ENCODE measurements at regions not wholly inside any gene's neighbourhood (a gene's known extent, or its start where the extent isn't known, plus 50 kb on each side); places are given as distances from the start of the nearest gene placed in this dataset.

- Histone ChIP-seq H3K27me3 (ENCODE audit: control insufficient read depth in 4 of 4, insufficient read depth in 4 of 4, low read length in 3 of 4) (no peaks in the 10 kb centered on the region), H3K4me3 (ENCODE audit: low read depth in 1 of 3, low read length in 3 of 3) (no peak overlapping the region), H3K36me3 (ENCODE audit: control insufficient read depth in 4 of 4, insufficient read depth in 3 of 4, low read depth in 1 of 4, low read length in 3 of 4) (no peaks in the 10 kb centered on the region), H3K27ac (ENCODE audit: low read depth in 1 of 2, low read length in 2 of 2) (no peak overlapping the region), H3K9me3 (ENCODE audit: control insufficient read depth in 4 of 4, low read length in 3 of 4) (no peaks in the 10 kb centered on the region), H3K4me1 (ENCODE audit: control insufficient read depth in 4 of 4, insufficient read depth in 4 of 4, low read length in 3 of 4) (no peaks in the 10 kb centered on the region), H3K9ac (ENCODE audit: low read depth in 1 of 2, low read length in 2 of 2) (no peak overlapping the region)
- WGBS: 67% methylated on average over 3 of the region's 3 CpGs
- TF ChIP-seq YY1 (IDR thresholded peaks at IDR 0.05) (no peak), SP1 (IDR thresholded peaks at IDR 0.05) (no peak)
- TF ChIP-seq, protein P1, sequence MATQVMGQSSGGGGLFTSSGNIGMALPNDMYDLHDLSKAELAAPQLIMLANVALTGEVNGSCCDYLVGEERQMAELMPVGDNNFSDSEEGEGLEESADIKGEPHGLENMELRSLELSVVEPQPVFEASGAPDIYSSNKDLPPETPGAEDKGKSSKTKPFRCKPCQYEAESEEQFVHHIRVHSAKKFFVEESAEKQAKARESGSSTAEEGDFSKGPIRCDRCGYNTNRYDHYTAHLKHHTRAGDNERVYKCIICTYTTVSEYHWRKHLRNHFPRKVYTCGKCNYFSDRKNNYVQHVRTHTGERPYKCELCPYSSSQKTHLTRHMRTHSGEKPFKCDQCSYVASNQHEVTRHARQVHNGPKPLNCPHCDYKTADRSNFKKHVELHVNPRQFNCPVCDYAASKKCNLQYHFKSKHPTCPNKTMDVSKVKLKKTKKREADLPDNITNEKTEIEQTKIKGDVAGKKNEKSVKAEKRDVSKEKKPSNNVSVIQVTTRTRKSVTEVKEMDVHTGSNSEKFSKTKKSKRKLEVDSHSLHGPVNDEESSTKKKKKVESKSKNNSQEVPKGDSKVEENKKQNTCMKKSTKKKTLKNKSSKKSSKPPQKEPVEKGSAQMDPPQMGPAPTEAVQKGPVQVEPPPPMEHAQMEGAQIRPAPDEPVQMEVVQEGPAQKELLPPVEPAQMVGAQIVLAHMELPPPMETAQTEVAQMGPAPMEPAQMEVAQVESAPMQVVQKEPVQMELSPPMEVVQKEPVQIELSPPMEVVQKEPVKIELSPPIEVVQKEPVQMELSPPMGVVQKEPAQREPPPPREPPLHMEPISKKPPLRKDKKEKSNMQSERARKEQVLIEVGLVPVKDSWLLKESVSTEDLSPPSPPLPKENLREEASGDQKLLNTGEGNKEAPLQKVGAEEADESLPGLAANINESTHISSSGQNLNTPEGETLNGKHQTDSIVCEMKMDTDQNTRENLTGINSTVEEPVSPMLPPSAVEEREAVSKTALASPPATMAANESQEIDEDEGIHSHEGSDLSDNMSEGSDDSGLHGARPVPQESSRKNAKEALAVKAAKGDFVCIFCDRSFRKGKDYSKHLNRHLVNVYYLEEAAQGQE (IDR thresholded peaks at IDR 0.05): no peak
- DNase-seq (ENCODE audit: low spot score): no peak
These were observed 144.1 kb upstream of the WSCD2 start for GRCh38 chr12:107984973-107985372.

DNA sequence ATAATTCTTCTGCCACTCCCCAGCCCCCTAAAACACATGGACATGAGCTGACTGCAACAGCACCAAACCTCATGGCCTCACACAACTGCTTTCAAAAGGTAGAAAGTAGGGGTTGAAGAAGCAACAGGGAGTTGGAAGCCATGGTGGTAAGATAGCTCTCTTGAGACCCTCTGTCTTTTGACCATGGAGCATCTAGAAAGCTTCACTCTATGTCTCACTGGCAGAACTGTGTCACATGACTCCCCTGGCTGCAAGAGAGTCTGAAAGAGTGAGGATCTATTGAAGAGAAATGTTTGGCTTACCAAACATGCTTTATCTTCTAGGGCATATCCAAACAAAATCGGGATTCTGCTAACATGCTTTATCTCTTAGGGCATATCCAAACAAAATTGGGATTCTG, 142.9 kb upstream of the WSCD2 start:
- DNase-seq (ENCODE audit: low spot score): no peak
- Histone ChIP-seq H3K4me3 (ENCODE audit: low read depth in 1 of 3, low read length in 3 of 3) (no peak overlapping the region), H3K36me3 (ENCODE audit: control insufficient read depth in 4 of 4, insufficient read depth in 3 of 4, low read depth in 1 of 4, low read length in 3 of 4) (no peaks in the 10 kb centered on the region), H3K9ac (ENCODE audit: low read depth in 1 of 2, low read length in 2 of 2) (no peak overlapping the region), H3K4me1 (ENCODE audit: control insufficient read depth in 4 of 4, insufficient read depth in 4 of 4, low read length in 3 of 4) (no peaks in the 10 kb centered on the region), H3K27me3 (ENCODE audit: control insufficient read depth in 4 of 4, insufficient read depth in 4 of 4, low read length in 3 of 4) (no peaks in the 10 kb centered on the region), H3K9me3 (ENCODE audit: control insufficient read depth in 4 of 4, low read length in 3 of 4) (no peaks in the 10 kb centered on the region), H3K27ac (ENCODE audit: low read depth in 1 of 2, low read length in 2 of 2) (no peak overlapping the region)
- TF ChIP-seq HNF4A (conservative IDR thresholded peaks at IDR 0.05) (no peak), SP1 (IDR thresholded peaks at IDR 0.05) (no peak), RAD21 (IDR thresholded peaks at IDR 0.05) (no peak), HNF4G (IDR thresholded peaks at IDR 0.05) (no peak), YY1 (IDR thresholded peaks at IDR 0.05) (no peak), CTCF (IDR thresholded peaks at IDR 0.05; ENCODE audit: low read depth, low read length, missing input control) (no peak)
- 46% methylated on average over 1 of the region's 1 CpG for WGBS

DNA sequence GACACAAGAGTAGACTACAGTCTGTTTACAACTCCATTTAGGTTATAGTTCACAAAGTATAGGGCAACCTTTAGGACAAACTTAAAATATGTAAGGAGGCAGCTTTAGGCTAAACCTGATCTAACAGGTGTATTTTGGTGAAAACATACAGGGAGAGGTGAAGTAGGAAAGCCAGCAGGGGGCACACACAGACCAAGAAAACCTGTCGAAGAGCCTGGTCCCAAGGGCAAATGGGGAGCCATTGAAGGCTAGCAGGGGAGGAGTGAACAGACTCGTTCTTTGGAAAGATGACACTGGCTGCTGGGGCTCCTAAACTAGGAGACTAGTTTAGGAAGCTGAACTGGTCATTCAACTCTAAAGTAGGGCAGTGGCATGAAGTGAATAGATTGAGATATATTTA, 138.8 kb upstream of the WSCD2 start:
- Histone ChIP-seq H3K4me3 (ENCODE audit: low read depth in 1 of 3, low read length in 3 of 3) (no peak overlapping the region), H3K9ac (ENCODE audit: low read depth in 1 of 2, low read length in 2 of 2) (no peak overlapping the region), H3K27me3 (ENCODE audit: control insufficient read depth in 4 of 4, insufficient read depth in 4 of 4, low read length in 3 of 4) (no peaks in the 10 kb centered on the region), H3K9me3 (ENCODE audit: control insufficient read depth in 4 of 4, low read length in 3 of 4) (no peaks in the 10 kb centered on the region), H3K4me1 (ENCODE audit: control insufficient read depth in 4 of 4, insufficient read depth in 4 of 4, low read length in 3 of 4) (no peaks in the 10 kb centered on the region), H3K27ac (ENCODE audit: low read depth in 1 of 2, low read length in 2 of 2) (no peak overlapping the region), H3K36me3 (ENCODE audit: control insufficient read depth in 4 of 4, insufficient read depth in 3 of 4, low read depth in 1 of 4, low read length in 3 of 4) (no peaks in the 10 kb centered on the region)
- TF ChIP-seq CTCF (IDR thresholded peaks at IDR 0.05; ENCODE audit: low read depth, low read length, missing input control) (peak; percentile 38), RAD21 (IDR thresholded peaks at IDR 0.05) (peak; percentile 69 to 78)
- TF ChIP-seq, protein P1 (IDR thresholded peaks at IDR 0.05): no peak
- no peak for DNase-seq (ENCODE audit: low spot score)
- WGBS: 6% methylated on average over 2 of the region's 2 CpGs
